SK-N-MC (cell line): ENCODE measurements at regions not wholly inside any gene's neighbourhood (a gene's known extent, or its start where the extent isn't known, plus 50 kb on each side); places are given as distances from the start of the nearest gene placed in this dataset.

Experiments used
- EZH2 ChIP-seq: fragments of 200-600 bp; sonication (generic); IDR thresholded peaks from one replicate; pipeline ENCODE4 v1.6.1; 2017; ENCODE audit warnings: antibody characterized with exemption
- FOXP2 ChIP-seq: optimal IDR thresholded peaks from 2 replicates; pipeline ENCODE3; 2011; ENCODE audit warnings: mild to moderate bottlenecking, moderate library complexity; ENCODE audit not compliant: insufficient read depth; ENCODE audit errors: extremely low read length, control extremely low read depth
- POLR2AphosphoS5 ChIP-seq: IDR thresholded peaks from 2 replicates; pipeline ENCODE4 v1.6.1; 2012; ENCODE audit warnings: mild to moderate bottlenecking, low read depth, low read length, borderline replicate concordance

GRCh38 chr2:78068808-78069207 lies 546.6 kb upstream of the LRRTM4 start:
- TF ChIP-seq EZH2: no peak
- TF ChIP-seq POLR2AphosphoS5: no peak
- TF ChIP-seq FOXP2: no peak
